ENCODE measurements at regions not wholly inside any gene's neighbourhood (a gene's known extent, or its start where the extent isn't known, plus 50 kb on each side); places are given as distances from the start of the nearest gene placed in this dataset.

- Histone ChIP-seq H3K27ac (ENCODE audit: low read depth in 2 of 2, low read length in 2 of 2) (no peak overlapping the region), H3K27me3 (ENCODE audit: control insufficient read depth in 2 of 2, insufficient read depth in 2 of 2, low read length in 2 of 2) (no peaks in the 10 kb centered on the region), H3K36me3 (ENCODE audit: control insufficient read depth in 2 of 2, insufficient read depth in 2 of 2, low read length in 2 of 2) (no peaks in the 10 kb centered on the region), H3K4me3 (ENCODE audit: low read length in 2 of 2) (no peak overlapping the region), H3K4me1 (ENCODE audit: control insufficient read depth in 2 of 2, insufficient read depth in 2 of 2, low read length in 2 of 2) (no peaks in the 10 kb centered on the region), H3K9me3 (ENCODE audit: control insufficient read depth in 2 of 2, low read length in 2 of 2) (no peaks in the 10 kb centered on the region), H3K9ac (ENCODE audit: low read depth in 1 of 2, low read length in 2 of 2) (no peak overlapping the region)
These were observed 56.2 kb upstream of the CKS2 start for GRCh38 chr9:89254773-89255125.

DNA sequence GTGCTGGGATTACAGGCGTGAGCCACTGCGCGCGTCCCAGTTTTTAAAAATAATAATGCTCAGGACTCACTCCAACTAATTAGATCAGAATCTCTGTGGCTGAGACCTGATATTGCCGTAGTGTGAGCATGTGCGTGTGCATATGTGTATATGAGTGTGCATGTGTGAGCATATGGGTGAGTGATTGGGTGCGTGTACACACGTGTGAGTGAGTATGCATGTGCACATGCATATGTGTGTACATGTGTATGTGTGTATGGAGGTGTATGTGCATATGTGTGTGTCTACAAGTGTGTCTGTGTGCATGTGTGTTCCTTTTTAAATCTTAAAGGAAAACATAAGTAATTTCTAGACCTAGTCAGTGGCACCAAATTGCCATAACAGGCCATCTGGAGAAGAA, 54.8 kb upstream of the CKS2 start:
- H3K9ac ChIP-seq (ENCODE audit: low read depth in 1 of 2, low read length in 2 of 2): no peak overlapping the region
- H3K36me3 ChIP-seq (ENCODE audit: control insufficient read depth in 2 of 2, insufficient read depth in 2 of 2, low read length in 2 of 2): no peaks in the 10 kb centered on the region
- no peaks in the 10 kb centered on the region for H3K9me3 ChIP-seq (ENCODE audit: control insufficient read depth in 2 of 2, low read length in 2 of 2)
- no peaks in the 10 kb centered on the region for H3K27me3 ChIP-seq (ENCODE audit: control insufficient read depth in 2 of 2, insufficient read depth in 2 of 2, low read length in 2 of 2)
- no peak overlapping the region for H3K27ac ChIP-seq (ENCODE audit: low read depth in 2 of 2, low read length in 2 of 2)
- H3K4me1 ChIP-seq (ENCODE audit: control insufficient read depth in 2 of 2, insufficient read depth in 2 of 2, low read length in 2 of 2): no peaks in the 10 kb centered on the region
- no peak overlapping the region for H3K4me3 ChIP-seq (ENCODE audit: low read length in 2 of 2)

- Histone ChIP-seq H3K27me3 (ENCODE audit: control insufficient read depth in 2 of 2, insufficient read depth in 2 of 2, low read length in 2 of 2) (no peaks in the 10 kb centered on the region), H3K27ac (ENCODE audit: low read depth in 2 of 2, low read length in 2 of 2) (no peak overlapping the region), H3K4me3 (ENCODE audit: low read length in 2 of 2) (no peak overlapping the region), H3K9me3 (ENCODE audit: control insufficient read depth in 2 of 2, low read length in 2 of 2) (no peaks in the 10 kb centered on the region), H3K36me3 (ENCODE audit: control insufficient read depth in 2 of 2, insufficient read depth in 2 of 2, low read length in 2 of 2) (no peaks in the 10 kb centered on the region), H3K4me1 (ENCODE audit: control insufficient read depth in 2 of 2, insufficient read depth in 2 of 2, low read length in 2 of 2) (no peaks in the 10 kb centered on the region), H3K9ac (ENCODE audit: low read depth in 1 of 2, low read length in 2 of 2) (no peak overlapping the region)
These were observed 54.4 kb upstream of the CKS2 start for GRCh38 chr9:89256642-89257041.

- no peak overlapping the region for H3K9ac ChIP-seq (ENCODE audit: low read depth in 1 of 2, low read length in 2 of 2)
- no peaks in the 10 kb centered on the region for H3K36me3 ChIP-seq (ENCODE audit: control insufficient read depth in 2 of 2, insufficient read depth in 2 of 2, low read length in 2 of 2)
- no peak overlapping the region for H3K27ac ChIP-seq (ENCODE audit: low read depth in 2 of 2, low read length in 2 of 2)
- no peaks in the 10 kb centered on the region for H3K9me3 ChIP-seq (ENCODE audit: control insufficient read depth in 2 of 2, low read length in 2 of 2)
- no peaks in the 10 kb centered on the region for H3K27me3 ChIP-seq (ENCODE audit: control insufficient read depth in 2 of 2, insufficient read depth in 2 of 2, low read length in 2 of 2)
- no peaks in the 10 kb centered on the region for H3K4me1 ChIP-seq (ENCODE audit: control insufficient read depth in 2 of 2, insufficient read depth in 2 of 2, low read length in 2 of 2)
- no peak overlapping the region for H3K4me3 ChIP-seq (ENCODE audit: low read length in 2 of 2)
These were observed 50.5 kb upstream of the CKS2 start for GRCh38 chr9:89260525-89260924.

Measured in mucosa of rectum (tissue), 2 donors.